Calu3 (cell line): ENCODE measurements at regions not wholly inside any gene's neighbourhood (a gene's known extent, or its start where the extent isn't known, plus 50 kb on each side); places are given as distances from the start of the nearest gene placed in this dataset.
A peak's percentile ranks its signal among the peaks of the same experiment; 100 is the strongest.
"Not testable (repeated sequence)": the region's sequence is repeated elsewhere in the genome, so short reads cannot be mapped to it uniquely, and the experiment has no call there.

ENCODE experiments used
- BruUV-seq: library from RNA; stranded (reverse); fragments of 400-500 nt; replicated peaks from 2 replicates; lab custom pipeline; 2021; lab: Mats Ljungman, UMichigan
- CTCF ChIA-PET: fragments of 300-600 bp; sonication (Branson Sonifier 250); formaldehyde crosslinking; loops from one replicate; lab custom pipeline; 2022; ENCODE audit warnings: antibody characterized with exemption; lab: Charles Lee
- DNase-seq: peaks from one replicate; pipeline ENCODE4 v3.0.0; 2022
- H3K27ac Mint-ChIP-seq: one replicate; pipeline ENCODE4 v1.8.0; 2022; ENCODE audit warnings: mixed read lengths; ENCODE audit not compliant: unreplicated experiment
- H3K27me3 Mint-ChIP-seq: one replicate; pipeline ENCODE4 v1.8.0; 2022; ENCODE audit warnings: mixed read lengths; ENCODE audit not compliant: unreplicated experiment
- H3K36me3 Mint-ChIP-seq: one replicate; pipeline ENCODE4 v1.8.0; 2022; ENCODE audit warnings: mild to moderate bottlenecking, moderate library complexity, mixed read lengths; ENCODE audit not compliant: insufficient read depth, unreplicated experiment
- H3K4me1 Mint-ChIP-seq: one replicate; pipeline ENCODE4 v1.8.0; 2022; ENCODE audit warnings: mild to moderate bottlenecking, low read depth, mixed read lengths; ENCODE audit not compliant: unreplicated experiment
- H3K4me3 Mint-ChIP-seq: one replicate; pipeline ENCODE4 v1.8.0; 2022; ENCODE audit warnings: mild to moderate bottlenecking, low read depth, moderate library complexity, mixed read lengths; ENCODE audit not compliant: unreplicated experiment
- H3K9me3 Mint-ChIP-seq: one replicate; pipeline ENCODE4 v1.8.0; 2022; ENCODE audit warnings: low read depth, mixed read lengths; ENCODE audit not compliant: unreplicated experiment
- intact Hi-C: fragments of 100-400 bp; cut with micrococcal nuclease; formaldehyde crosslinking; loops from one replicate; pipeline ENCODE4 v1.10.0; 2022; ENCODE audit not compliant: unreplicated experiment
- TF ChIP-seq, protein P1 (sequence below): fragments of 200-600 bp; IDR thresholded peaks from one replicate; pipeline ENCODE4 v1.8.0; 2022; ENCODE audit warnings: antibody characterized with exemption; ENCODE audit not compliant: unreplicated experiment

DNA sequence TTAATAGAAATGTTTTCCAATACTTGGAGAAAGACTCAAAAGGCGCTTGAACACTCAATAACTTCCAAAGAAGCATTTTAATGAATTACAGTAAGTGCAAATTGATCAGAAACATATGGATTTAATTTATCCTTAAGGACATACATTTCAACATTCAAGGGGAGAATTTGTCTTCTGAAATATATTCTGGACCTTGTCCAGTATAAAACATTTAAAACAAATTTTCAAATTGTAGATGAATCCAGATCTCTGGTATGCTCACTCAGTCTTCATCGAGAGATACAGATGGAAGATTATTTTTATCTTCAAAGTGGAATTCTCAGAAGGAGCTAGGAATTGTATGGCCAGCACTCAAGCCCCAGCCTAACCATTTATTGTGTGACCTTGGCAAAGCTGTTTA lies 310.4 kb downstream of the ZNF674 start:
- Mint-ChIP-seq H3K9me3 (no peaks in the 10 kb centered on the region), H3K4me1 (no peaks in the 10 kb centered on the region), H3K27ac (no peak overlapping the region), H3K36me3 (no peaks in the 10 kb centered on the region), H3K27me3 (no peaks in the 10 kb centered on the region), H3K4me3 (no peak overlapping the region)
- TF ChIP-seq, protein P1, sequence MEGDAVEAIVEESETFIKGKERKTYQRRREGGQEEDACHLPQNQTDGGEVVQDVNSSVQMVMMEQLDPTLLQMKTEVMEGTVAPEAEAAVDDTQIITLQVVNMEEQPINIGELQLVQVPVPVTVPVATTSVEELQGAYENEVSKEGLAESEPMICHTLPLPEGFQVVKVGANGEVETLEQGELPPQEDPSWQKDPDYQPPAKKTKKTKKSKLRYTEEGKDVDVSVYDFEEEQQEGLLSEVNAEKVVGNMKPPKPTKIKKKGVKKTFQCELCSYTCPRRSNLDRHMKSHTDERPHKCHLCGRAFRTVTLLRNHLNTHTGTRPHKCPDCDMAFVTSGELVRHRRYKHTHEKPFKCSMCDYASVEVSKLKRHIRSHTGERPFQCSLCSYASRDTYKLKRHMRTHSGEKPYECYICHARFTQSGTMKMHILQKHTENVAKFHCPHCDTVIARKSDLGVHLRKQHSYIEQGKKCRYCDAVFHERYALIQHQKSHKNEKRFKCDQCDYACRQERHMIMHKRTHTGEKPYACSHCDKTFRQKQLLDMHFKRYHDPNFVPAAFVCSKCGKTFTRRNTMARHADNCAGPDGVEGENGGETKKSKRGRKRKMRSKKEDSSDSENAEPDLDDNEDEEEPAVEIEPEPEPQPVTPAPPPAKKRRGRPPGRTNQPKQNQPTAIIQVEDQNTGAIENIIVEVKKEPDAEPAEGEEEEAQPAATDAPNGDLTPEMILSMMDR: no peak
- intact Hi-C loops: no loop called here
- CTCF ChIA-PET: no interaction called here
- no TSS peak for BruUV-seq
- no peak for DNase-seq

DNA sequence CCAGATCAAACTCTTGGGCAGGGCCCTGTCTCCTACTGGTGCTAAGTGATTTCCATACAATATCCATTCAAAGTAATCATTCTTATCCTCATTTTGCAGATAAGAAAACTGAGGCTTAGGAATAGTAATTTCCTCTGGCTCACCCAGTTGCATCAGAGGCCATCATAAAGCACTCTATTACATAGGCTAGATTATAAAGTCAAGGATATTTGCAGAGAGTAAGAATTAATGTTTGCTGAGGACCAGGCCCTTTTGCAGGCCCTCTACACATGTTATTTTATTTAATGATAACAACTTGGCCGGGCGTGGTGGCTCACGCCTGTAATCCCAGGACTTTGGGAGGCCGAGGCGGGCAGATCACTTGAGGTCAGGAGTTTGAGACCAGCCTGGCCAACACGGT lies 316.8 kb downstream of the ZNF674 start:
- no peaks in the 10 kb centered on the region for H3K36me3 Mint-ChIP-seq
- no peak overlapping the region for H3K4me3 Mint-ChIP-seq
- no peak overlapping the region for H3K27ac Mint-ChIP-seq
- peaks cover 9% of the 10 kb centered on the region for H3K4me1 Mint-ChIP-seq
- intact Hi-C loops: no loop called here
- TF ChIP-seq, protein P1: no peak
- CTCF ChIA-PET: no interaction called here
- peaks cover 2% of the 10 kb centered on the region for H3K9me3 Mint-ChIP-seq
- BruUV-seq: no TSS peak
- no peaks in the 10 kb centered on the region for H3K27me3 Mint-ChIP-seq
- DNase-seq: no peak

DNA sequence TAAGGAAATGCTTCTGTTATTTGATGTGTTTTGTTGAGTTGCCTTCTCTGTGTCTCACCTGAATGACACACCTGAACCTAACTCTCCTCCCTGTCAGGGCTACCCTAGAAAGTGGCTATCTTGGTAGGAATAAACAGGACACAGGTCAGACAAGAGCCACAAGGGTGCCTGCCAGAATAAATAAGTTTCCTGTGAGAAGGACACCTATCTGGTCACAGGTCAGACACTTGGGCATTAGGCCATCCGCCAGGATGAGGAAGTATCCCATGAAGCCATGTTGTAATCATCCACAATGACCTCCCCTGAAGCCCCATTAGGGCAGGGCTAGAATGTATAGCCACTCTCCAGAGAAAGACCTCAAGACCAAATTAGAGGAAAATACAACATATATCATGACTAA lies 318.8 kb downstream of the ZNF674 start:
- DNase-seq: no peak
- Mint-ChIP-seq H3K9me3 (peaks cover 2% of the 10 kb centered on the region), H3K4me3 (no peak overlapping the region), H3K4me1 (peaks cover 9% of the 10 kb centered on the region), H3K36me3 (no peaks in the 10 kb centered on the region), H3K27me3 (no peaks in the 10 kb centered on the region), H3K27ac (no peak overlapping the region)
- TF ChIP-seq, protein P1: no peak
- BruUV-seq: no TSS peak
- intact Hi-C loops: no loop called here
- CTCF ChIA-PET: no interaction called here

DNA sequence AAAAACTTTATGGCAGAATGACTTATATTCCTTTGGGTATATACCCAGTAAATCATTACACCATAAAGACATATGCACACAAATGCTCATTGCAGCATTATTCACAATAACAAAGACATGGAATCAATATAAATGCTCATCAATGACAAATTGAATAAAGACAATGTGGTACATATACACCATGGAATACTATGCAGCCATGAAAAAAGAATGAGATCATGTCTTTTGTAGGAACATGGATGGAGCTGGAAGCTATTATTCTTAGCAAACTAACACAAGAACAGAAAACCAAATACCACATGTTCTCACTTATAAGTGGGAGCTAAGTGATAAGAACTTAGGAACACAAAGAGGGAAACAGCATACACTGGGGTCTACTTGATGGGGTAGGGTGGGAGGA lies 321.7 kb downstream of the ZNF674 start:
- H3K27me3 Mint-ChIP-seq, H3K9me3 Mint-ChIP-seq, H3K4me3 Mint-ChIP-seq, H3K27ac Mint-ChIP-seq, H3K36me3 Mint-ChIP-seq, intact Hi-C loops, DNase-seq, BruUV-seq, CTCF ChIA-PET: not testable (repeated sequence)
- peaks cover 23% of the 10 kb centered on the region for H3K4me1 Mint-ChIP-seq

DNA sequence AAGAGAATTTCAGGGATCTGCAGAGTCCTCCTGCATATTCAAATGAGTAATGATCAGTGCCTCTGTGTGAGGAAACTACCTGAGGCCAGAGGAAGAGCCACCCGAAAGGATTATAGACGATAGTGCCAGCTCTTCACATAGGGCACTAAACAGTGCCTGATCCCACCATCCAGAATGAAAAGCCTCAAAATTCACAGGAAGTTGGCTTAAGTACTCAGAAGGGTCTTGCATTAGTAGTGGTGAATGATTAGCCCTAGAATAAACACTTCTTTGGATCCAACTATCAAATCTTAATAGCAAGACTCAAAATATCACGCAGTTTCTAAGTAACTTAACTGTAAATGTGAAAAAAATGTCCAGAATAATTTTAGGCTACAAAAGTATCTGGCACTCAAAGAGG lies 324.4 kb downstream of the ZNF674 start:
- peak overlapping the region; percentile 29 for H3K4me3 Mint-ChIP-seq

More for the DNA sequence above, 324.4 kb downstream of the ZNF674 start:
- DNase-seq: no peak
- CTCF ChIA-PET: no interaction called here
- TF ChIP-seq, protein P1: no peak
- H3K27me3 Mint-ChIP-seq: no peaks in the 10 kb centered on the region
- no peaks in the 10 kb centered on the region for H3K36me3 Mint-ChIP-seq
- peak overlapping the region; percentile 70 for H3K27ac Mint-ChIP-seq
- no peaks in the 10 kb centered on the region for H3K9me3 Mint-ChIP-seq
- BruUV-seq: no TSS peak
- intact Hi-C loops: no loop called here
- peaks cover 14% of the 10 kb centered on the region for H3K4me1 Mint-ChIP-seq
